PC-9 (cell line): ENCODE measurements at regions not wholly inside any gene's neighbourhood (a gene's known extent, or its start where the extent isn't known, plus 50 kb on each side); places are given as distances from the start of the nearest gene placed in this dataset.

Source experiments
- BruUV-seq: library from RNA; stranded (reverse); fragments of 400-500 nt; replicated peaks from 2 replicates; lab custom pipeline; 2021; lab: Mats Ljungman, UMichigan
- CTCF ChIA-PET: fragments of 300-600 bp; sonication (Branson Sonifier 250); formaldehyde crosslinking; loops from one replicate; lab custom pipeline; 2022; ENCODE audit warnings: antibody characterized with exemption; lab: Charles Lee
- POLR2A ChIA-PET: fragments of 300-600 bp; sonication (Branson Sonifier 250); formaldehyde crosslinking; loops from one replicate; lab custom pipeline; 2022; ENCODE audit warnings: antibody characterized with exemption; ENCODE audit not compliant: unreplicated experiment; lab: Charles Lee
- DNase-seq, 2 experiments: peaks; one replicate each; pipeline versions ENCODE4 v3.0.0 to v3.0.0-alpha.2; 2015 to 2022; ENCODE audit warnings: mixed read lengths in 1 of 2
- H2AFZ ChIP-seq: fragments of 200-600 bp; sonication (generic); 2 replicates; pipeline ENCODE4 v1.8.1; 2017; ENCODE audit warnings: antibody characterized with exemption
- H3F3A ChIP-seq: fragments of 200-600 bp; sonication (generic); 2 replicates; pipeline ENCODE4 v1.8.1; 2017; ENCODE audit warnings: antibody characterized with exemption, mild to moderate bottlenecking, low read depth; ENCODE audit not compliant: insufficient read depth
- H3K27ac ChIP-seq: fragments of 200-600 bp; sonication (generic); 2 replicates; pipeline ENCODE4 v1.6.1; 2016; ENCODE audit warnings: mixed run types
- H3K27me3 ChIP-seq: fragments of 200-600 bp; sonication (generic); 2 replicates; pipeline ENCODE4 v1.6.1; 2016; ENCODE audit warnings: low read depth, mixed run types; ENCODE audit not compliant: insufficient read depth
- H3K36me3 ChIP-seq: fragments of 200-600 bp; sonication (generic); 2 replicates; pipeline ENCODE4 v1.6.1; 2016; ENCODE audit warnings: low read depth, mixed run types
- H3K4me1 ChIP-seq: fragments of 200-600 bp; sonication (generic); replicated peaks from 2 replicates; pipeline ENCODE4 v1.6.1; 2016; ENCODE audit warnings: mixed run types; ENCODE audit not compliant: insufficient read depth
- H3K4me2 ChIP-seq: fragments of 200-600 bp; sonication (generic); 2 replicates; pipeline ENCODE4 v1.6.1; 2017; ENCODE audit warnings: mixed run types
- H3K4me3 ChIP-seq: fragments of 200-600 bp; sonication (generic); 2 replicates; pipeline ENCODE4 v1.6.1; 2016; ENCODE audit warnings: mixed run types
- H3K79me2 ChIP-seq: fragments of 200-600 bp; sonication (generic); 2 replicates; pipeline ENCODE4 v1.6.1; 2017; ENCODE audit warnings: low read depth, mixed run types
- H3K9me2 ChIP-seq: fragments of 200-600 bp; sonication (generic); 2 replicates; pipeline ENCODE4 v1.8.1; 2017; ENCODE audit warnings: mild to moderate bottlenecking; ENCODE audit not compliant: insufficient read depth
- H3K9me3 ChIP-seq: fragments of 200-600 bp; sonication (generic); 2 replicates; pipeline ENCODE4 v1.8.1; 2016; ENCODE audit warnings: low read depth; ENCODE audit not compliant: insufficient read depth
- H4K20me1 ChIP-seq: fragments of 200-600 bp; sonication (generic); 2 replicates; pipeline ENCODE4 v1.8.1; 2017; ENCODE audit not compliant: insufficient read depth
- CTCF ChIP-seq: fragments of 200-600 bp; sonication (generic); conservative IDR thresholded peaks from 2 replicates; pipeline ENCODE4 v1.6.1; 2017; ENCODE audit warnings: mixed run types, antibody characterized with exemption, mild to moderate bottlenecking, moderate library complexity
- EZH2 ChIP-seq: fragments of 200-600 bp; sonication (generic); IDR thresholded peaks from 2 replicates; pipeline ENCODE4 v1.8.0; 2017; ENCODE audit warnings: antibody characterized with exemption, low read depth
- intact Hi-C: fragments of 100-400 bp; cut with micrococcal nuclease; formaldehyde crosslinking; loops from one replicate; pipeline ENCODE4 v1.10.0; 2022; ENCODE audit not compliant: unreplicated experiment

- Histone ChIP-seq H3K79me2 (no peaks in the 10 kb centered on the region), H3K4me3 (no peak overlapping the region), H3K4me2 (no peak overlapping the region), H3K27ac (no peak overlapping the region), H2AFZ (no peak overlapping the region), H3K4me1 (no peaks in the 10 kb centered on the region), H3F3A (no peaks in the 10 kb centered on the region), H4K20me1 (no peaks in the 10 kb centered on the region), H3K27me3 (peaks cover 33% of the 10 kb centered on the region), H3K9me3 (no peaks in the 10 kb centered on the region), H3K9me2 (no peaks in the 10 kb centered on the region), H3K36me3 (no peaks in the 10 kb centered on the region)
- TF ChIP-seq CTCF, result no peak
- TF ChIP-seq EZH2, result no peak
- DNase-seq, result no peak
- ChIA-PET POLR2A (no interaction called here), CTCF (no interaction called here)
- intact Hi-C loops, result no loop called here
- no TSS peak for BruUV-seq
These were observed 371.1 kb upstream of the ZNF507 start for GRCh38 chr19:31974290-31974689.

GRCh38 chr19:31974941-31975340 is 370.5 kb upstream of the ZNF507 start:
- Histone ChIP-seq H3K27ac (no peak overlapping the region), H3K4me2 (no peak overlapping the region), H3K4me1 (no peaks in the 10 kb centered on the region), H3K27me3 (peaks cover 40% of the 10 kb centered on the region), H3K9me2 (no peaks in the 10 kb centered on the region), H3K79me2 (no peaks in the 10 kb centered on the region), H4K20me1 (no peaks in the 10 kb centered on the region), H2AFZ (no peak overlapping the region), H3K9me3 (no peaks in the 10 kb centered on the region), H3K36me3 (no peaks in the 10 kb centered on the region), H3K4me3 (no peak overlapping the region), H3F3A (no peaks in the 10 kb centered on the region)
- BruUV-seq, result no TSS peak
- intact Hi-C loops, result no loop called here
- POLR2A ChIA-PET, result no interaction called here
- TF ChIP-seq CTCF, result no peak
- TF ChIP-seq EZH2, result no peak
- DNase-seq, result no peak
- CTCF ChIA-PET, result no interaction called here

- no peaks in the 10 kb centered on the region for H3K9me2 ChIP-seq
- H3K27ac ChIP-seq, result no peak overlapping the region
- H3K4me1 ChIP-seq, result no peaks in the 10 kb centered on the region
- H3K27me3 ChIP-seq, result peaks cover 40% of the 10 kb centered on the region
- H3K9me3 ChIP-seq, result no peaks in the 10 kb centered on the region
- no peaks in the 10 kb centered on the region for H3K36me3 ChIP-seq
- no peaks in the 10 kb centered on the region for H3F3A ChIP-seq
- H3K79me2 ChIP-seq, result no peaks in the 10 kb centered on the region
- intact Hi-C loops, result no loop called here
- H3K4me3 ChIP-seq, result no peak overlapping the region
- DNase-seq, result no peak
- TF ChIP-seq CTCF (no peak), EZH2 (no peak)
- no TSS peak for BruUV-seq
- H2AFZ ChIP-seq, result no peak overlapping the region
- H3K4me2 ChIP-seq, result no peak overlapping the region
- POLR2A ChIA-PET, result no interaction called here
- CTCF ChIA-PET, result no interaction called here
- no peaks in the 10 kb centered on the region for H4K20me1 ChIP-seq
These were observed 369.9 kb upstream of the ZNF507 start for GRCh38 chr19:31975461-31975860.
